Panc1 (cell line): ENCODE measurements at regions not wholly inside any gene's neighbourhood (a gene's known extent, or its start where the extent isn't known, plus 50 kb on each side); places are given as distances from the start of the nearest gene placed in this dataset.

ENCODE experiments used
- ATAC-seq: fragments of 200-7000 bp; cut with Tn5 transposase; 2 replicates; pipeline ENCODE4 v1.9.1; 2020; ENCODE audit warnings: mild to moderate bottlenecking, moderate library complexity
- BruUV-seq: library from RNA; stranded (reverse); fragments of 400-500 nt; replicated peaks from 2 replicates; lab custom pipeline; 2021; lab: Mats Ljungman, UMichigan
- CTCF ChIA-PET: fragments of 300-600 bp; sonication (Branson Sonifier 250); formaldehyde crosslinking; loops from one replicate; lab custom pipeline; 2022; ENCODE audit warnings: antibody characterized with exemption; lab: Charles Lee
- POLR2A ChIA-PET: fragments of 300-600 bp; sonication (Branson Sonifier 250); formaldehyde crosslinking; loops from one replicate; lab custom pipeline; 2022; ENCODE audit warnings: antibody characterized with exemption; lab: Charles Lee
- DNase-seq: peaks from one replicate; pipeline ENCODE4 v3.0.0-alpha.2; 2010; ENCODE audit warnings: low read depth, low spot score
- H3K27ac ChIP-seq: 2 replicates; pipeline ENCODE4 v1.5.1; 2011; ENCODE audit warnings: mild to moderate bottlenecking, low read length, inconsistent platforms
- H3K27me3 ChIP-seq: fragments of 200-500 bp; sonication (Bioruptor generic); 2 replicates; pipeline ENCODE4 v1.6.0; 2014; ENCODE audit warnings: low read length, inconsistent platforms; ENCODE audit not compliant: control insufficient read depth, insufficient read depth
- H3K36me3 ChIP-seq: fragments of 200-500 bp; sonication (Bioruptor generic); 2 replicates; pipeline ENCODE4 v1.5.1; 2014; ENCODE audit warnings: inconsistent platforms, mild to moderate bottlenecking, low read length, moderate library complexity; ENCODE audit not compliant: control insufficient read depth, insufficient read depth
- H3K4me1 ChIP-seq: 2 replicates; pipeline ENCODE4 v1.5.1; 2011; ENCODE audit warnings: inconsistent platforms, mild to moderate bottlenecking, low read length, moderate library complexity; ENCODE audit not compliant: control insufficient read depth, insufficient read depth
- H3K4me3 ChIP-seq, 2 experiments: 2 replicates each; pipeline ENCODE4 v1.5.1; 2011 to 2012; ENCODE audit warnings: low read depth in 2 of 2, low read length in 2 of 2, mild to moderate bottlenecking in 2 of 2, inconsistent platforms in 1 of 2, moderate library complexity in 1 of 2
- H3K9me3 ChIP-seq: fragments of 200-500 bp; sonication (Bioruptor generic); 2 replicates; pipeline ENCODE4 v1.5.1; 2014; ENCODE audit warnings: low read depth, mild to moderate bottlenecking, inconsistent platforms, low read length, moderate library complexity; ENCODE audit not compliant: control insufficient read depth, insufficient read depth
- POLR2AphosphoS5 ChIP-seq: IDR thresholded peaks from 2 replicates; pipeline ENCODE4 v1.6.1; 2012; ENCODE audit warnings: mild to moderate bottlenecking, low read depth, low read length, moderate library complexity
- SIN3A ChIP-seq: IDR thresholded peaks from 2 replicates; pipeline ENCODE4 v1.6.1; 2012; ENCODE audit warnings: low read depth, mild to moderate bottlenecking, low read length, moderate library complexity, borderline replicate concordance; ENCODE audit not compliant: insufficient read depth
- TCF7L2 ChIP-seq: IDR thresholded peaks from 2 replicates; pipeline ENCODE4 v1.6.1; 2011; ENCODE audit warnings: mild to moderate bottlenecking, low read depth, low read length, inconsistent platforms
- in situ Hi-C: cut with HindIII; loops from 2 replicates; pipeline ENCODE4 v1.10.0; 2016; ENCODE audit warnings: low sequenced_read_pairs, low pct_unique_long_range_greater_than_20kb
- intact Hi-C: fragments of 100-400 bp; cut with micrococcal nuclease; formaldehyde crosslinking; loops from one replicate; pipeline ENCODE4 v1.10.0; 2022; ENCODE audit not compliant: unreplicated experiment
- TF ChIP-seq, protein P1 (sequence below): fragments of 450-650 bp; IDR thresholded peaks from 2 replicates; pipeline ENCODE4 v1.5.1; 2017; ENCODE audit warnings: mild to moderate bottlenecking
- TF ChIP-seq, protein P2 (sequence below), 2 experiments: IDR thresholded peaks; 2 replicates each; pipeline ENCODE4 v1.6.1; 2011 to 2012; ENCODE audit warnings: low read depth in 2 of 2, control low read depth in 1 of 2, low read length in 1 of 2, mild to moderate bottlenecking in 1 of 2, moderate library complexity in 1 of 2; ENCODE audit not compliant: insufficient read depth in 1 of 2

DNA sequence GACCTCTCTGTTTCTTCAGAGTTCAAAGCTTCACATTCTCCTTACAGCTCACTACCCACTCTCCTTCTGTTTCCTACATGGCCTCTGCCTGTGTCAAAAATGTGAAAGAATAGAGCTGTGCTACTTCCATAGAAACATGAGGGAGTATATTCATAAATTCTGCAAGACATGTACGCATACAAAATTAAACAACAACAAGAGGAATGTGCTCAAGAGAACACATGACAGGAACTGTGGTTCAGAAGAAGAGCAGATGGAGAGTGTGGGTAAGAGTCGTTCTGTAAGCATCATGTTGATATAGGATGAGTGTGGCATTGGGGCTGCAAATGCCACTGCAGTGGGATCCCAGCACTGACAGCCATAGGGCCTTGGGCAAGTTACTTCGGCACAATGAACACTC is 266.6 kb upstream of the SASH1 start:
- ChIA-PET CTCF (no interaction called here), POLR2A (no interaction called here)
- DNase-seq (no peak), ATAC-seq (no peak)
- BruUV-seq, result no TSS peak
- TF ChIP-seq TCF7L2 (no peak), SIN3A (no peak), POLR2AphosphoS5 (no peak)
- TF ChIP-seq, protein P1, sequence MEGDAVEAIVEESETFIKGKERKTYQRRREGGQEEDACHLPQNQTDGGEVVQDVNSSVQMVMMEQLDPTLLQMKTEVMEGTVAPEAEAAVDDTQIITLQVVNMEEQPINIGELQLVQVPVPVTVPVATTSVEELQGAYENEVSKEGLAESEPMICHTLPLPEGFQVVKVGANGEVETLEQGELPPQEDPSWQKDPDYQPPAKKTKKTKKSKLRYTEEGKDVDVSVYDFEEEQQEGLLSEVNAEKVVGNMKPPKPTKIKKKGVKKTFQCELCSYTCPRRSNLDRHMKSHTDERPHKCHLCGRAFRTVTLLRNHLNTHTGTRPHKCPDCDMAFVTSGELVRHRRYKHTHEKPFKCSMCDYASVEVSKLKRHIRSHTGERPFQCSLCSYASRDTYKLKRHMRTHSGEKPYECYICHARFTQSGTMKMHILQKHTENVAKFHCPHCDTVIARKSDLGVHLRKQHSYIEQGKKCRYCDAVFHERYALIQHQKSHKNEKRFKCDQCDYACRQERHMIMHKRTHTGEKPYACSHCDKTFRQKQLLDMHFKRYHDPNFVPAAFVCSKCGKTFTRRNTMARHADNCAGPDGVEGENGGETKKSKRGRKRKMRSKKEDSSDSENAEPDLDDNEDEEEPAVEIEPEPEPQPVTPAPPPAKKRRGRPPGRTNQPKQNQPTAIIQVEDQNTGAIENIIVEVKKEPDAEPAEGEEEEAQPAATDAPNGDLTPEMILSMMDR, result no peak
- TF ChIP-seq, protein P2, sequence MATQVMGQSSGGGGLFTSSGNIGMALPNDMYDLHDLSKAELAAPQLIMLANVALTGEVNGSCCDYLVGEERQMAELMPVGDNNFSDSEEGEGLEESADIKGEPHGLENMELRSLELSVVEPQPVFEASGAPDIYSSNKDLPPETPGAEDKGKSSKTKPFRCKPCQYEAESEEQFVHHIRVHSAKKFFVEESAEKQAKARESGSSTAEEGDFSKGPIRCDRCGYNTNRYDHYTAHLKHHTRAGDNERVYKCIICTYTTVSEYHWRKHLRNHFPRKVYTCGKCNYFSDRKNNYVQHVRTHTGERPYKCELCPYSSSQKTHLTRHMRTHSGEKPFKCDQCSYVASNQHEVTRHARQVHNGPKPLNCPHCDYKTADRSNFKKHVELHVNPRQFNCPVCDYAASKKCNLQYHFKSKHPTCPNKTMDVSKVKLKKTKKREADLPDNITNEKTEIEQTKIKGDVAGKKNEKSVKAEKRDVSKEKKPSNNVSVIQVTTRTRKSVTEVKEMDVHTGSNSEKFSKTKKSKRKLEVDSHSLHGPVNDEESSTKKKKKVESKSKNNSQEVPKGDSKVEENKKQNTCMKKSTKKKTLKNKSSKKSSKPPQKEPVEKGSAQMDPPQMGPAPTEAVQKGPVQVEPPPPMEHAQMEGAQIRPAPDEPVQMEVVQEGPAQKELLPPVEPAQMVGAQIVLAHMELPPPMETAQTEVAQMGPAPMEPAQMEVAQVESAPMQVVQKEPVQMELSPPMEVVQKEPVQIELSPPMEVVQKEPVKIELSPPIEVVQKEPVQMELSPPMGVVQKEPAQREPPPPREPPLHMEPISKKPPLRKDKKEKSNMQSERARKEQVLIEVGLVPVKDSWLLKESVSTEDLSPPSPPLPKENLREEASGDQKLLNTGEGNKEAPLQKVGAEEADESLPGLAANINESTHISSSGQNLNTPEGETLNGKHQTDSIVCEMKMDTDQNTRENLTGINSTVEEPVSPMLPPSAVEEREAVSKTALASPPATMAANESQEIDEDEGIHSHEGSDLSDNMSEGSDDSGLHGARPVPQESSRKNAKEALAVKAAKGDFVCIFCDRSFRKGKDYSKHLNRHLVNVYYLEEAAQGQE (IDR thresholded peaks at IDR 0.05; ENCODE audit: insufficient read depth in 1 of 2, low read depth in 2 of 2, low read length in 1 of 2), result no peak
- H3K27me3 ChIP-seq, result no peaks in the 10 kb centered on the region
- H3K36me3 ChIP-seq, result no peaks in the 10 kb centered on the region
- intact Hi-C loops, result no loop called here
- no peaks in the 10 kb centered on the region for H3K9me3 ChIP-seq
- no peak overlapping the region for H3K4me3 ChIP-seq
- no peak overlapping the region for H3K27ac ChIP-seq
- in situ Hi-C loops, result no loop called here
- H3K4me1 ChIP-seq, result no peaks in the 10 kb centered on the region

DNA sequence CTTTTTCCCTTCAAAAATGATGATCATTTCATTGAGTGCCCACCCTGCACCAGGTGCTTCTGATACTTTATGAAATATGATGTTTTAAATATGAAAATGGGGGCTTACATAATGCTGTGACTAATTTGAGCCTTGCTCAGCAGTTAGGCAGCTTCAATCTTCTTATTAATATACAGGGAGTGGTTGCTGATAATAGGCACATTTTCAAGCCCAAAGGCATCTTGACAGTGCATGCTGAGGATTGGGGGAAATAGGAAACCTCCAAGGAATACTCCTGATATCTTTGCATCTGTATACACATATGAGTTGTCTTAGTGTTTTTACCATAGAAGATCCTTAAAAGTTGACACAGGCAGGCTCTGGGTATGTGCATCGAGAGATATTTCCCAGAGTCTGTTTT is 262.3 kb upstream of the SASH1 start:
- H3K4me3 ChIP-seq, result no peak overlapping the region
- DNase-seq, result no peak
- H3K4me1 ChIP-seq, result no peaks in the 10 kb centered on the region
- no peak for ATAC-seq
- no peaks in the 10 kb centered on the region for H3K36me3 ChIP-seq
- intact Hi-C loops (no loop called here), in situ Hi-C loops (no loop called here)
- no TSS peak for BruUV-seq
- H3K27me3 ChIP-seq, result no peaks in the 10 kb centered on the region
- H3K9me3 ChIP-seq, result no peaks in the 10 kb centered on the region
- TF ChIP-seq SIN3A (no peak), POLR2AphosphoS5 (no peak), TCF7L2 (no peak)
- TF ChIP-seq, protein P1, result no peak
- TF ChIP-seq, protein P2 (IDR thresholded peaks at IDR 0.05; ENCODE audit: insufficient read depth in 1 of 2, low read depth in 2 of 2, low read length in 1 of 2), result no peak
- ChIA-PET POLR2A (no interaction called here), CTCF (no interaction called here)
- H3K27ac ChIP-seq, result no peak overlapping the region
